Activated CD4-positive, alpha-beta T cell treated with anti-CD3 and anti-CD28 coated beads for 24 hours (primary cell): ENCODE measurements at regions not wholly inside any gene's neighbourhood (a gene's known extent, or its start where the extent isn't known, plus 50 kb on each side); places are given as distances from the start of the nearest gene placed in this dataset.
A peak's percentile ranks its signal among the peaks of the same experiment; 100 is the strongest.

Source experiments
- DNase-seq, 2 donors: peaks; one replicate each; pipeline ENCODE4 v3.0.0-alpha.2; 2020; ENCODE audit warnings: low read depth in 2 of 2

DNA sequence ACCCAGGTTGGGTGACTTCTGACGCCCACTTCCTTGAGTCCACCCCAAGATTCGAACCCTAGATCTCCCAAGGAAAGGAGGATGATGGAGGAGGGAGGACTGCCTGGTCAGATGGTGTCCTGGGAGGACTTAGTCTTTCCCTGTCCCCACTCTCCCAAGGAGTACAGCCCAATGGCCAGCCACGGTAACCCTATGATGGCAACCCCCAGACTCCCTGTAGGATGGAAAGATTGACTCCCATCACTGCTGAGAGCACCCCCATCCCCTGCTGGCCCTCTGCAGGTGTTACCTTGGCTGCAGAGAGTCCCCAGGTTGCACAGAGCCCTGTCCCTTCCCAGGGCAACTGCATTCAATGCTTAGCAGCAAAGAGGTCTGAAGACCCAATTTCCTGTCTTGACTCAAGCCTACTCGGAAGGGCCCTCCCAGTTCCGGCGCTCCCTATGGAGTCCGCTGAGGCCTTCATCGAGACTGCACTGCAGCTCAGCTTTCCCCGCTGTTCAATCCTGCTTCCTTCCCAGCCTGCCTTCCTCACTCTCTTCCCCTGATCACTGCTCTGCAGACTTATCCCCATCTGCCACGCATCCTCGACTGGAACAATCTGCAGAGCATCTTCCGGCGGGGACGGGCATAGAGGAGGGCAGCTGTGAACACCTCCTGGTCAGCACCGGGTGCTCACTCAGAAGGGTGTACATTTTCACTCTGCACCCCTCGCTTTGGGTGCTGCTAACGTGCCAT, 50.8 kb upstream of the OCM2 start:
- no peak for DNase-seq

DNA sequence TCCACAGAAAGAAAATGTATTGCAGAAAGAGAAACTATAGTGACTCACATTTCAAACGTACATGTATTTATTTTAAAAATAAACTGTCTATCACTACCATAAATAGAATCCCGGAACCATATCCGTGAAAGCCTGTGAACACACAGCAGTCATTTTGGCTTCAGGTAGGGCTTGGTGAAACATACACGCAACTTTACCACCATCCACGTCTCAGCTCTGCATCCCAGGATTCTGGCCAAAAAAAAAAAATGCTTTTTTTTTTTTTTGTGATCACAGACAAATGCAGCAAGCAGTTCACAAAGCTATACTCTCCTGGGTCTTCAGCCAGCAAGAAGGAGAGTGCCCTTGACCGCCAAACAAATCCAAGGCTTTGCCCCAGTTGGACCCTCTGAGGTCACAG, 56.8 kb upstream of the OCM2 start:
- DNase-seq: no peak

DNA sequence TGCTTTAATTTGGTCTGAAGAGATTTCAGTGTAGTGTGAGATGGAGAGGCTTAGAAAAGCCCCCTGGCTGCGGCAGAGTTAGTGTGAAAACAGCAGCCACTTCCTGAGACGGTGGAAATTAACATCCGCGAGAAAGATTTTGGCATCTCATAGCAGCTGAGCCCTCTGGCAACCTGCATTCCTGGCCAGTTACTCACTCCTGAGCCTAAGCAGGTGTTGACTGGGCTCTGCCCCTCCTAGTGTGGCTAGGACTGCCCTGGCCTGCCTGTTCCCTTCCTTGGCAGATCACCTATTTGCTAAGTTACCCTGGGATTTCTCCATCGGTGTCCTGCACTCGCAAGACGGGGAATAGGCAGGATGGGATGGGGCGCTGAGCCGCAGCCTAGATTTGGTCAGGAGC, 57.6 kb upstream of the LMTK2 start:
- no peak for DNase-seq

DNA sequence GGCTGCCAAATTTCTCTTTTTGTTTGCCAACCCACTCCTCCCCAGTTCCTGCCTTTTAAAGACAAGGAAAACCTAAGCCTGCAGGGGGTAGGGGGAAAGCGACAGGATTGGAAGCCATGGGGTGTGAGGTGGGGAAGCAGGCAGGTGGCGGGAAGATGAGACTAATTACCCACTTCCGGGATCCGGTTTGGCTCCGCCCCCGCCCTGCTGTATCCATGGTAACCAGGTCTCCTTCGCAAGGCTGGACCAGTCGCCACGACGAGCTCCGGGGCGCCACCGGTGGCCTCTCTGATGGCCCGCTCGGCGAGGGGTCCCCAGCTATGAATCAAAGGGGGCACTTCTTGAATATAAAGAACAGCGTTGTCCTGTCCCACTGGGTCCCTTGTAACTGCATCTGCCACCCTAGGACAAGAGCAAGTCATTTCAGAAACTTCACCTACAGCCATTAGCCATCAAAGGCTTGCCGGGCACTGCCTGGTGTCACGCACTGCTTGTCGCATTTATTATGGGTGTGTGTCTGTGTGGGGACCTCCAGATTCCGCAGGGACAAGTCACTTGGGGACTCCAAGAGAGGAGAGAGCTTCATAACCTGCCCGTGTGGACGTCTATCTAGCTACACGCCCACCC, 55.4 kb upstream of the LMTK2 start:
- DNase-seq: peak; percentile 47 to 61

DNA sequence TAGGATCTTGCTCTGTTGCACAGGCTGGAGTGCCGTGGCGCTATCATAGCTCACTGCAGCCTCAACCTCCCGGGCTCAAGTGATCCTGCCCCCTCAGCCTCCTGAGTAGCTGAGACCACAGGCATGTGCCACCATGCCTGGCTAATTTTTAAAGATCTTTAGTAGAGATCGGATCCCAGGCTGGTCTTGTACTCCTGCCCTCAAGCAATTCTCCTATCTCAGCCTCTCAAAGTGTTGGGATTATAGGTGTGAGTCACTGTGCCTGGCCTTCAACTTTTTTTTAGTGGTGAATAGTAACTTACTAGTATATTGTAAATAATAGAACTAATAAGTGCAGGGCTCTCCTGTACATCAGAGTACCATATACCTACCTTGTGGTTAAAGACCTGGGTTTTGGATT, 52.1 kb upstream of the LMTK2 start:
- DNase-seq: no peak

DNA sequence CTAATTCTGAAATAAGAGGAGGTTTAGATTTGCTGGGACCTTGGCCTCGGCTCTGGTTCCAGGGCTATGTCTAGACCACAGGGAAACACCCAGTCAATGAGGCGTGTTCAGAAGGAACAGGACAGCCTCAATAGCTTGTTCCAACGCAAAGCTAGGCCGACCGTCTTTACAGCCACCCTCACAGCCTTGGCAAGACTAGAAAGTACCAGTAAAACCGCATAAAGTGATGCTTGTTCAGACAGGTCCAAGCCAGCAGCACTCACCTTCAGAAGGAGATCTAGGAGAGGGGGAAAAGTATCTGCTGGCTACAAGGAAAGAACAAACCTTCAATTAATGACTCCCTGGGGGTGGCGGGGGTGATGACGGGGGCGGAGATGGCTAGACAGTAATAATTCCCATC, 50.1 kb upstream of the LMTK2 start:
- DNase-seq: no peak
